ENCODE measurements at regions not wholly inside any gene's neighbourhood (a gene's known extent, or its start where the extent isn't known, plus 50 kb on each side); places are given as distances from the start of the nearest gene placed in this dataset.

DNA sequence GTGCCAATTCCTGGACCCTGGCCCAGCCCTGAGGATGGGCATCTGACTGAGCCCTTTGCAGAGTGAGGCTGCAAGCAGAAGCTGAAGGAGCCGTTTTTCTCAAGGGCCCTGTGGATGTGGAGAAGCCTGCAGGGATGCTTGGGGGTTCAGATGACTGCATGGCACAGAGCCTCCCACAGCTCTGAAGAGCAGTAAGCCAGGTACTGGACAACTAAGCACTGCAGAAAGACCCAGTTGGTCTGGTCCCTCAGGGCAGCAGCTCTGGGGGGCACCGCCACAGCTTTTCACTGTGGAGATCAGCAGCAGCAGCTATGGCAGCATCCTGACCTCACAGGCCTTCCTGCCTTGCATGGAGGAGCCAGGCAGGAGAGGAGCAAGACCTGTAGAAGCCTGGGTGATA lies 67.6 kb downstream of the CRYGS start:
- no peak overlapping the region for H3K4me3 ChIP-seq
- no peaks in the 10 kb centered on the region for H3K4me1 ChIP-seq
- TF ChIP-seq POLR2A (IDR thresholded peaks at IDR 0.05): no peak
- TF ChIP-seq, protein P1, sequence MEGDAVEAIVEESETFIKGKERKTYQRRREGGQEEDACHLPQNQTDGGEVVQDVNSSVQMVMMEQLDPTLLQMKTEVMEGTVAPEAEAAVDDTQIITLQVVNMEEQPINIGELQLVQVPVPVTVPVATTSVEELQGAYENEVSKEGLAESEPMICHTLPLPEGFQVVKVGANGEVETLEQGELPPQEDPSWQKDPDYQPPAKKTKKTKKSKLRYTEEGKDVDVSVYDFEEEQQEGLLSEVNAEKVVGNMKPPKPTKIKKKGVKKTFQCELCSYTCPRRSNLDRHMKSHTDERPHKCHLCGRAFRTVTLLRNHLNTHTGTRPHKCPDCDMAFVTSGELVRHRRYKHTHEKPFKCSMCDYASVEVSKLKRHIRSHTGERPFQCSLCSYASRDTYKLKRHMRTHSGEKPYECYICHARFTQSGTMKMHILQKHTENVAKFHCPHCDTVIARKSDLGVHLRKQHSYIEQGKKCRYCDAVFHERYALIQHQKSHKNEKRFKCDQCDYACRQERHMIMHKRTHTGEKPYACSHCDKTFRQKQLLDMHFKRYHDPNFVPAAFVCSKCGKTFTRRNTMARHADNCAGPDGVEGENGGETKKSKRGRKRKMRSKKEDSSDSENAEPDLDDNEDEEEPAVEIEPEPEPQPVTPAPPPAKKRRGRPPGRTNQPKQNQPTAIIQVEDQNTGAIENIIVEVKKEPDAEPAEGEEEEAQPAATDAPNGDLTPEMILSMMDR (IDR thresholded peaks at IDR 0.05): no peak
- no peaks in the 10 kb centered on the region for H3K27me3 ChIP-seq
- no peak for DNase-seq
- no peak overlapping the region for H3K27ac ChIP-seq
- H3K36me3 ChIP-seq: no peaks in the 10 kb centered on the region
- no peaks in the 10 kb centered on the region for H3K9me3 ChIP-seq

DNA sequence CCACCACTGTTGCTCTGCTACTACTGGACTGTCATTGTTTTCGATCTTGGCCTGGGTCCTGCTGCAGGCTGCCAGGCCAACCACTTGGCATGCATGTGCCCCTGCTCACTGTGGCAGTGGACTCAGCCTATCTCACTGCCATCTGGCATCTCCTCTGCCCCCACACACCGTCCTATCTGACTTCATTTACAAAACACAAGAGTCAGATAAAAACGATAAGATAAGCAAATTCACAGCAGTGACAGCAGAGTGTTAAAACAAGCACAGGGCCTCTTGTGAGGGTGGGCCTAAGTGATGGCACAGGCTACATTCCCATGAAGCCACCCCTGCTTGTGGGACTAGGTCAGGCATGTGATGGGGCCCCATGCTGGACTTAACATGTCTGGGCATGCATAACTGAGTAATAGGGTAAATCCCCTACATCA lies 68.1 kb downstream of the CRYGS start:
- TF ChIP-seq, protein P1 (IDR thresholded peaks at IDR 0.05): no peak
- TF ChIP-seq POLR2A (IDR thresholded peaks at IDR 0.05): no peak
- no peak overlapping the region for H3K27ac ChIP-seq

DNA sequence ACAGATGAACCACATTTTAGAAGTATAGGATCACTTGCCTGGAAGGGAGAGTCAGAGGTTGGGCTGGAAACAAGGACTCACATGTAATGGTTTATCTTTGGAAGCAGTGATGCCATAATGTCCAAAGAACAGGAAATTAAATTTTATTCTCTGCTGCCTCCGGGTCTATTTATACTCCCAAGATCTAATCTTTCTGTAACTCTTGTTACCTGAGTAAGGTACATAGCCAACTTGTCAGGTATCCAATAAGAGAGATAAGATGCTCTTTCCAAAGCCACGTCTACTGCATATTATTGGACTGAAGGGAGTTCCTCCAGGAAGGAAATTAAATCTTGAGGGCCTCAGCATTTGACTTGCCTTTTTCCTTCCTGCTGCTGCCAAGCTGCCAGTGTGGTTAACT lies 71.0 kb downstream of the CRYGS start:
- no peaks in the 10 kb centered on the region for H3K36me3 ChIP-seq

More for the DNA sequence above, 68.1 kb downstream of the CRYGS start:
- Histone ChIP-seq H3K36me3 (no peaks in the 10 kb centered on the region), H3K27me3 (no peaks in the 10 kb centered on the region), H3K4me1 (no peaks in the 10 kb centered on the region), H3K9me3 (no peaks in the 10 kb centered on the region), H3K4me3 (no peak overlapping the region)
- DNase-seq: no peak

DNA sequence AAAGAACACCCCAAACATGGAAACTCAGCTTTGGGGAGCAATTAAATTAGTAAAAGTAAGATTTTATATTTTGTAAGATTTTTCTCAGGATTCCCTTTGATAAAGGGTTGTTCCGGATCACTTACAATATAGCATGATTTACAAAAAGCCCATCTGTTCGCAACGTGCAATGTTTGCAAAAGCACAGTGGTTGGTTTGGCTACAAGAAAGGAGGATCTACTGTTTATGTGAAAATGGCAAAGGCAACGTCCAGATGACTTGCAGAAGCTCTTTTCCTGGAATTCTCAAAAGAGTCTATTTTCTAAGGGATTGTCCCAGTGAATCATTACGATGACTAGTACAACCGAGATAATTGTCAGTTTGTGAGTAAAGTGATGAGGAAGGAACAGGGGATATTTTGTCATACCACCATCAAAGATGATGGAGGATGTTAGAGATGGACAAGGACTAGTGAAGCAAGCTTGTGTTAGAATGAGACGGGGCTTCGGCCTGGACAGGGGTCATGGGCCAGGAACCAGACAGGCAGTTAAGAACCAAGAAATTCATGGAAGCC lies 71.6 kb downstream of the CRYGS start:
- no peak overlapping the region for H3K4me3 ChIP-seq
- no peaks in the 10 kb centered on the region for H3K9me3 ChIP-seq
- no peaks in the 10 kb centered on the region for H3K4me1 ChIP-seq
- TF ChIP-seq, protein P1 (IDR thresholded peaks at IDR 0.05): no peak
- no peak for TF ChIP-seq POLR2A (IDR thresholded peaks at IDR 0.05)
- no peak overlapping the region for H3K27ac ChIP-seq
- DNase-seq: no peak
- no peaks in the 10 kb centered on the region for H3K36me3 ChIP-seq
- no peaks in the 10 kb centered on the region for H3K27me3 ChIP-seq

More for the DNA sequence above, 71.0 kb downstream of the CRYGS start:
- no peak for DNase-seq
- H3K4me3 ChIP-seq: no peak overlapping the region
- TF ChIP-seq, protein P1 (IDR thresholded peaks at IDR 0.05): no peak
- TF ChIP-seq POLR2A (IDR thresholded peaks at IDR 0.05): no peak
- H3K27me3 ChIP-seq: no peaks in the 10 kb centered on the region
- H3K27ac ChIP-seq: no peak overlapping the region
- H3K4me1 ChIP-seq: no peaks in the 10 kb centered on the region
- no peaks in the 10 kb centered on the region for H3K9me3 ChIP-seq

DNA sequence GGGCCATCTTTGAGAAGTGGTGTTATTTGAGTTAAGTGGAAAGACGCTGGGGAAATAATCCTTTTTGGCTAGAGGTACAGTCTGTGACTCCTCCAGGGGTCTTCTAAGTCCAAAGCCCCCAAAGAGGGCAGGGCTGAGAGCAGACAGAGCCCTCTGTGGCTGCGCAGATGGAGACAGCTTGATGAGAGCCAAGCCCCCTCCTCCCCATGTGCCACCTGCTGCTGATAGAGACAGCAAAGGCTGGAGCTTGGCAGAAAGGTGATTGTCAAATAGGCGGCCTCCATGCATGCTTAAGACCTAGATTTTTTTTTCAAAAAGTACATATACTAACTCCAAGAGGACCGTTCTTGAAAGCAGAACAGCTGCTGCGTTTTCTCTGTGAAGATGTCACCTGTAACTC lies 72.4 kb downstream of the CRYGS start:
- H3K4me3 ChIP-seq: no peak overlapping the region
- TF ChIP-seq, protein P1 (IDR thresholded peaks at IDR 0.05): no peak
- no peak for TF ChIP-seq POLR2A (IDR thresholded peaks at IDR 0.05)
- DNase-seq: no peak
- no peaks in the 10 kb centered on the region for H3K27me3 ChIP-seq
- no peak overlapping the region for H3K27ac ChIP-seq
- H3K4me1 ChIP-seq: no peaks in the 10 kb centered on the region
- no peaks in the 10 kb centered on the region for H3K36me3 ChIP-seq
- no peaks in the 10 kb centered on the region for H3K9me3 ChIP-seq

DNA sequence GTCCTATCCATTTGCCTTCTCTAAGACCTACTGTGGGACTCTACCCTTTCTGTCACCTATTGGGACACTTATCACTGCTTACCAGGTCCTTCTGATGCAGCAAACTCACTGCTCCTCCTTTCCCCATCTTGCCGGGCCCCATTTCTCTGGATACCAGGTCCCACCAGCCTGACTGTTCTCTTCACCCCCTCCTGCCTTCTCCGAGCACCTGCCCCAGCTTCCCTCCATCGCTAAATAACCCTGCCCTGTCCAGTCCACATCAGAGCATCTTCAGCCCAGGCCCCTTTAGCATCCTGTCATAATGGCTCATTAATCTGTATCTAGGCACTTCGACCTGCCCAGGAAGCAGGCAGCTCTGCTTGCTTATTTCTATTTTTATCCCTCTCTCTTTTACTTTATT lies 74.7 kb downstream of the CRYGS start:
- Histone ChIP-seq H3K36me3 (no peaks in the 10 kb centered on the region), H3K27ac (no peak overlapping the region), H3K4me3 (no peak overlapping the region), H3K9me3 (no peaks in the 10 kb centered on the region), H3K27me3 (no peaks in the 10 kb centered on the region), H3K4me1 (no peaks in the 10 kb centered on the region)
- no peak for DNase-seq
- TF ChIP-seq, protein P1 (IDR thresholded peaks at IDR 0.05): no peak
- TF ChIP-seq POLR2A (IDR thresholded peaks at IDR 0.05): no peak
